PC-3 (cell line): ENCODE measurements at regions not wholly inside any gene's neighbourhood (a gene's known extent, or its start where the extent isn't known, plus 50 kb on each side); places are given as distances from the start of the nearest gene placed in this dataset.

Source experiments
- ATAC-seq: fragments of 200-7000 bp; cut with Tn5 transposase; 2 replicates; pipeline ENCODE4 v1.9.1; 2020; ENCODE audit warnings: mild to moderate bottlenecking, moderate library complexity
- BruUV-seq: library from RNA; stranded (reverse); fragments of 400-500 nt; replicated peaks from 2 replicates; lab custom pipeline; 2021; lab: Mats Ljungman, UMichigan
- CTCF ChIA-PET: fragments of 300-600 bp; sonication (Branson Sonifier 250); formaldehyde crosslinking; loops from one replicate; lab custom pipeline; 2022; ENCODE audit warnings: antibody characterized with exemption; lab: Charles Lee
- POLR2A ChIA-PET: fragments of 300-600 bp; sonication (Branson Sonifier 250); formaldehyde crosslinking; loops from one replicate; lab custom pipeline; 2022; ENCODE audit warnings: antibody characterized with exemption; ENCODE audit not compliant: unreplicated experiment; lab: Charles Lee
- DNase-seq: peaks from one replicate; pipeline ENCODE4 v3.0.0-alpha.2; 2015
- H2AFZ ChIP-seq: fragments of 300-600 bp; sonication (generic); 2 replicates; pipeline ENCODE4 v1.6.0; 2016; ENCODE audit warnings: antibody characterized with exemption, low read length
- H3F3A ChIP-seq: fragments of 300-600 bp; sonication (generic); one replicate; pipeline ENCODE4 v1.6.0; 2017; ENCODE audit warnings: antibody characterized with exemption, low read length, control low read depth, mild to moderate bottlenecking; ENCODE audit not compliant: unreplicated experiment
- H3K27ac ChIP-seq: fragments of 300-600 bp; sonication (generic); 2 replicates; pipeline ENCODE4 v1.5.1; 2016; ENCODE audit warnings: mild to moderate bottlenecking, low read length
- H3K27me3 ChIP-seq: fragments of 300-600 bp; sonication (generic); 2 replicates; pipeline ENCODE4 v1.6.1; 2016; ENCODE audit warnings: low read length, mixed read lengths
- H3K36me3 ChIP-seq: fragments of 300-600 bp; sonication (generic); 2 replicates; pipeline ENCODE4 v1.6.1; 2016; ENCODE audit warnings: low read depth, mixed run types, low read length, mixed read lengths
- H3K4me1 ChIP-seq: fragments of 300-600 bp; sonication (generic); 2 replicates; pipeline ENCODE4 v1.5.1; 2016; ENCODE audit warnings: low read length; ENCODE audit not compliant: insufficient read depth
- H3K4me2 ChIP-seq: fragments of 300-600 bp; sonication (generic); 2 replicates; pipeline ENCODE4 v1.6.0; 2016; ENCODE audit warnings: low read length
- H3K4me3 ChIP-seq: fragments of 300-600 bp; sonication (generic); 2 replicates; pipeline ENCODE4 v1.5.1; 2016; ENCODE audit warnings: mild to moderate bottlenecking, low read length, mixed read lengths
- H3K79me2 ChIP-seq: fragments of 300-600 bp; sonication (generic); 2 replicates; pipeline ENCODE4 v1.6.1; 2017; ENCODE audit warnings: low read length, mixed read lengths
- H3K9ac ChIP-seq: fragments of 300-600 bp; sonication (generic); 2 replicates; pipeline ENCODE4 v1.6.0; 2016; ENCODE audit warnings: mild to moderate bottlenecking, low read length
- H3K9me2 ChIP-seq: fragments of 300-600 bp; sonication (generic); replicated peaks from 2 replicates; pipeline ENCODE4 v1.6.1; 2016; ENCODE audit warnings: mixed run types, low read length, mixed read lengths
- H3K9me3 ChIP-seq: fragments of 300-600 bp; sonication (generic); 2 replicates; pipeline ENCODE4 v1.6.1; 2016; ENCODE audit warnings: low read length, mixed read lengths
- H4K20me1 ChIP-seq: fragments of 300-600 bp; sonication (generic); 2 replicates; pipeline ENCODE4 v1.6.1; 2016; ENCODE audit warnings: low read length, mixed read lengths
- CTCF ChIP-seq: fragments of 300-600 bp; sonication (generic); conservative IDR thresholded peaks from 2 replicates; pipeline ENCODE4 v1.5.1; 2017; ENCODE audit warnings: antibody characterized with exemption, low read depth, mild to moderate bottlenecking, low read length
- EZH2 ChIP-seq: fragments of 300-600 bp; sonication (generic); IDR thresholded peaks from one replicate; pipeline ENCODE4 v1.6.1; 2017; ENCODE audit warnings: antibody characterized with exemption, mild to moderate bottlenecking, low read length; ENCODE audit not compliant: unreplicated experiment
- EZH2phosphoT487 ChIP-seq: fragments of 300-600 bp; sonication (generic); IDR thresholded peaks from 2 replicates; pipeline ENCODE4 v1.6.1; 2018; ENCODE audit warnings: mild to moderate bottlenecking, antibody characterized with exemption, low read length, borderline replicate concordance
- intact Hi-C: fragments of 100-400 bp; cut with micrococcal nuclease; formaldehyde crosslinking; loops from 2 replicates; pipeline ENCODE4 v1.9.0; 2023

DNA sequence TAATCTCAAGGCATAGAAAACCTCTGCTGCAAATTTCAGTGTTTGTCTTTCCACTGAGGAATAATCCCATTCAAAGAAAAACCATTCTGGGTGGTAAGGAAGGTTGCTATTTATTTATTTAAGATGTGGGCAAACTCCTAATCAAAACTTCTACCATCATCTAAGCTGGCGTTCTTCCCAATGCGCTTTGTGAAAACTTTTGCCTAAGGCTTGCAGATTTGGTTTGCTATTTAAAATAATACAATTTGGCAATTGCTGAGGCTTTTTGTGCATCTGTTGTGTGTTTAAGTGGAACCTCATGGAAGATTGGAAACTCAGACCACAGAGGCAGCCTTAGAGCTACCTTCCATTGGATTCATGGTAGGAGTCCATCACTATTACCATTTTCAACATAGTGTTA, 309.0 kb downstream of the BLID start:
- ChIA-PET CTCF (no interaction called here), POLR2A (no interaction called here)
- Histone ChIP-seq H3K27ac (no peak overlapping the region), H3K4me2 (no peak overlapping the region), H3K9me2 (no peaks in the 10 kb centered on the region), H3K9me3 (0 out of 2 replicates have a peak, but pooled peaks cover 3% of the 10 kb centered on the region), H4K20me1 (no peaks in the 10 kb centered on the region), H3K27me3 (no peaks in the 10 kb centered on the region), H2AFZ (no peak overlapping the region), H3K79me2 (no peaks in the 10 kb centered on the region), H3K4me3 (no peak overlapping the region), H3K9ac (no peak overlapping the region), H3F3A (no peaks in the 10 kb centered on the region), H3K4me1 (peaks cover 9% of the 10 kb centered on the region; the same call in 1 of the 2 replicates), H3K36me3 (no peaks in the 10 kb centered on the region)
- ATAC-seq = no peak
- intact Hi-C loops = no loop called here
- TF ChIP-seq EZH2phosphoT487 = no peak
- no peak for TF ChIP-seq EZH2
- DNase-seq = no peak
- no TSS peak for BruUV-seq

DNA sequence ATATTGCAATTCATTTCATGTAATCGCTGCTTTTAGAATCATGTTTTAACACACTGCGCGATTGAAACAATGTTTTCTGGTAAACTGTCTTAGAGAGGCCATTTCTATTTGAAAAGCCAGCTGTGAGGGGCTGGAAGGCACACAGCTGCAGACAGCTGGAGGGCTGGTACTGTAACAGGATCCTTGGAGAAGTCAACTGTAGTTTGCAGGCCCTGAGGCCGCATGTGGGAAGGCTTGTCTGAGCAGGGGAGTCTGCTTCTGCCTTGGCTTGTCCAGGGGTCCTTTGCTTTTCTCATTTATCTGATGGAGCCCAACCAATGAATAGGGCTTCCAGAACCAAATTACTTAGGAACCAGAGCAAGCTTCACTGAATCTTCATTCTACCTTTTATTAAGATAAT, 313.5 kb downstream of the BLID start:
- Histone ChIP-seq H3K9ac (no peak overlapping the region), H3K79me2 (no peaks in the 10 kb centered on the region), H3K4me1 (no peaks in the 10 kb centered on the region), H3K9me3 (peaks cover 4% of the 10 kb centered on the region; the same call in 1 of the 2 replicates), H3K4me2 (no peak overlapping the region), H2AFZ (no peak overlapping the region), H3K36me3 (no peaks in the 10 kb centered on the region), H3K27ac (no peak overlapping the region), H4K20me1 (no peaks in the 10 kb centered on the region), H3K27me3 (no peaks in the 10 kb centered on the region), H3K4me3 (no peak overlapping the region), H3K9me2 (no peaks in the 10 kb centered on the region), H3F3A (no peaks in the 10 kb centered on the region)
- CTCF ChIA-PET = no interaction called here
- no peak for TF ChIP-seq EZH2
- TF ChIP-seq CTCF = no peak
- TF ChIP-seq EZH2phosphoT487 = no peak
- POLR2A ChIA-PET = no interaction called here
- DNase-seq (no peak), ATAC-seq (no peak)
- BruUV-seq = no TSS peak
- intact Hi-C loops = no loop called here

GRCh38 chr11:121801781-121802180, 314.2 kb downstream of the BLID start:
- BruUV-seq = no TSS peak
- no peak overlapping the region for H3K9ac ChIP-seq
- peaks cover 4% of the 10 kb centered on the region; the same call in 1 of the 2 replicates for H3K9me3 ChIP-seq
- TF ChIP-seq EZH2 = no peak
- TF ChIP-seq EZH2phosphoT487 = no peak
- no peak for TF ChIP-seq CTCF
- ChIA-PET CTCF (no interaction called here), POLR2A (no interaction called here)
- ATAC-seq (no peak), DNase-seq (no peak)
- H3K27ac ChIP-seq = no peak overlapping the region
- intact Hi-C loops = no loop called here
- H3F3A ChIP-seq = no peaks in the 10 kb centered on the region
- no peak overlapping the region for H2AFZ ChIP-seq
- no peaks in the 10 kb centered on the region for H3K4me1 ChIP-seq
- H3K79me2 ChIP-seq = no peaks in the 10 kb centered on the region
- H3K4me2 ChIP-seq = no peak overlapping the region
- no peaks in the 10 kb centered on the region for H3K9me2 ChIP-seq
- H3K4me3 ChIP-seq = no peak overlapping the region
- H4K20me1 ChIP-seq = no peaks in the 10 kb centered on the region
- H3K27me3 ChIP-seq = no peaks in the 10 kb centered on the region
- no peaks in the 10 kb centered on the region for H3K36me3 ChIP-seq
